ENCODE measurements at regions not wholly inside any gene's neighbourhood (a gene's known extent, or its start where the extent isn't known, plus 50 kb on each side); places are given as distances from the start of the nearest gene placed in this dataset.

GRCh38 chr5:20215257-20215656, 227.3 kb upstream of the CDH18 start:
- no peak overlapping the region for H3K9ac ChIP-seq (ENCODE audit: low read depth in 1 of 2, low read length in 2 of 2)
- 65% methylated on average over 1 of the region's 1 CpG for WGBS
- H3K4me1 ChIP-seq (ENCODE audit: control insufficient read depth in 4 of 4, insufficient read depth in 4 of 4, low read length in 3 of 4), result no peaks in the 10 kb centered on the region
- no peak overlapping the region for H3K4me3 ChIP-seq (ENCODE audit: low read depth in 1 of 3, low read length in 3 of 3)
- TF ChIP-seq SP1 (IDR thresholded peaks at IDR 0.05) (no peak), EGR1 (IDR thresholded peaks at IDR 0.05; ENCODE audit: low read depth in 2 of 2) (no peak), FOXA1 (IDR thresholded peaks at IDR 0.05) (no peak), FOXA2 (IDR thresholded peaks at IDR 0.05) (no peak), HNF4G (IDR thresholded peaks at IDR 0.05) (no peak)
- TF ChIP-seq, protein P1, sequence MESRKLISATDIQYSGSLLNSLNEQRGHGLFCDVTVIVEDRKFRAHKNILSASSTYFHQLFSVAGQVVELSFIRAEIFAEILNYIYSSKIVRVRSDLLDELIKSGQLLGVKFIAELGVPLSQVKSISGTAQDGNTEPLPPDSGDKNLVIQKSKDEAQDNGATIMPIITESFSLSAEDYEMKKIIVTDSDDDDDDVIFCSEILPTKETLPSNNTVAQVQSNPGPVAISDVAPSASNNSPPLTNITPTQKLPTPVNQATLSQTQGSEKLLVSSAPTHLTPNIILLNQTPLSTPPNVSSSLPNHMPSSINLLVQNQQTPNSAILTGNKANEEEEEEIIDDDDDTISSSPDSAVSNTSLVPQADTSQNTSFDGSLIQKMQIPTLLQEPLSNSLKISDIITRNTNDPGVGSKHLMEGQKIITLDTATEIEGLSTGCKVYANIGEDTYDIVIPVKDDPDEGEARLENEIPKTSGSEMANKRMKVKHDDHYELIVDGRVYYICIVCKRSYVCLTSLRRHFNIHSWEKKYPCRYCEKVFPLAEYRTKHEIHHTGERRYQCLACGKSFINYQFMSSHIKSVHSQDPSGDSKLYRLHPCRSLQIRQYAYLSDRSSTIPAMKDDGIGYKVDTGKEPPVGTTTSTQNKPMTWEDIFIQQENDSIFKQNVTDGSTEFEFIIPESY (IDR thresholded peaks at IDR 0.05), result no peak
- no peaks in the 10 kb centered on the region for H3K9me3 ChIP-seq (ENCODE audit: control insufficient read depth in 4 of 4, low read length in 3 of 4)
- H3K36me3 ChIP-seq (ENCODE audit: control insufficient read depth in 4 of 4, insufficient read depth in 3 of 4, low read depth in 1 of 4, low read length in 3 of 4), result no peaks in the 10 kb centered on the region
- no peak for DNase-seq (ENCODE audit: low spot score)
- H3K27me3 ChIP-seq (ENCODE audit: control insufficient read depth in 4 of 4, insufficient read depth in 4 of 4, low read length in 3 of 4), result no peaks in the 10 kb centered on the region
- H3K27ac ChIP-seq (ENCODE audit: low read depth in 1 of 2, low read length in 2 of 2), result no peak overlapping the region

DNA sequence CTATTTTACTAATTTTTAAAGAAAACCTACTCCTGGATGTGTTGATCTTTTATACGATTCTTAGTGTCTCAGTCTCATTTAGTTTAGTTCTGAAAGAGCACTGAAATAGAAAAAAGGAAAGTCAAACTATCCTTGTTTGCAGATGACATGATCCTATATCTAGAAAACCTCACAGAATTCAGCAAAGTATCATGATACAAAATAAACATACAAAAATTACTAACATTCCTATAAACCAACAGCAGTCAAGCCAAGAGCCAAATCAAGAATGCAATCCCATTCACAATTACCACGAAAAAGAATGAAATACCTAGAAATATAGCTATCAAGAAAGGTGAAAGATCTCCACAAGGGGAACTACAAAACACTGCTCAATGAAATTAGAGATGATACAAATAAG, 225.8 kb upstream of the CDH18 start:
- Histone ChIP-seq H3K9me3 (ENCODE audit: control insufficient read depth in 4 of 4, low read length in 3 of 4) (no peaks in the 10 kb centered on the region), H3K4me3 (ENCODE audit: low read depth in 1 of 3, low read length in 3 of 3) (no peak overlapping the region), H3K36me3 (ENCODE audit: control insufficient read depth in 4 of 4, insufficient read depth in 3 of 4, low read depth in 1 of 4, low read length in 3 of 4) (no peaks in the 10 kb centered on the region), H3K27me3 (ENCODE audit: control insufficient read depth in 4 of 4, insufficient read depth in 4 of 4, low read length in 3 of 4) (no peaks in the 10 kb centered on the region), H3K27ac (ENCODE audit: low read depth in 1 of 2, low read length in 2 of 2) (no peak overlapping the region), H3K4me1 (ENCODE audit: control insufficient read depth in 4 of 4, insufficient read depth in 4 of 4, low read length in 3 of 4) (no peaks in the 10 kb centered on the region), H3K9ac (ENCODE audit: low read depth in 1 of 2, low read length in 2 of 2) (no peak overlapping the region)
- WGBS, result 64% methylated on average over 2 of the region's 2 CpGs
- no peak for DNase-seq (ENCODE audit: low spot score)
- TF ChIP-seq HNF4G (IDR thresholded peaks at IDR 0.05) (no peak), NR2F2 (IDR thresholded peaks at IDR 0.05) (no peak), GABPA (IDR thresholded peaks at IDR 0.05 in 1 of 2, conservative IDR thresholded peaks at IDR 0.05 in 1 of 2) (no peak), EGR1 (IDR thresholded peaks at IDR 0.05; ENCODE audit: low read depth in 2 of 2) (no peak), FOXA2 (IDR thresholded peaks at IDR 0.05) (no peak), FOXA1 (IDR thresholded peaks at IDR 0.05) (no peak), HNF4A (conservative IDR thresholded peaks at IDR 0.05) (no peak), TAF1 (conservative IDR thresholded peaks at IDR 0.05) (no peak), RXRA (IDR thresholded peaks at IDR 0.05) (no peak), JUND (IDR thresholded peaks at IDR 0.05) (no peak), YY1 (IDR thresholded peaks at IDR 0.05) (no peak), RAD21 (IDR thresholded peaks at IDR 0.05) (no peak), SP1 (IDR thresholded peaks at IDR 0.05) (no peak)
- TF ChIP-seq, protein P2, sequence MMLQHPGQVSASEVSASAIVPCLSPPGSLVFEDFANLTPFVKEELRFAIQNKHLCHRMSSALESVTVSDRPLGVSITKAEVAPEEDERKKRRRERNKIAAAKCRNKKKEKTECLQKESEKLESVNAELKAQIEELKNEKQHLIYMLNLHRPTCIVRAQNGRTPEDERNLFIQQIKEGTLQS (IDR thresholded peaks at IDR 0.05), result no peak
- TF ChIP-seq, protein P3, sequence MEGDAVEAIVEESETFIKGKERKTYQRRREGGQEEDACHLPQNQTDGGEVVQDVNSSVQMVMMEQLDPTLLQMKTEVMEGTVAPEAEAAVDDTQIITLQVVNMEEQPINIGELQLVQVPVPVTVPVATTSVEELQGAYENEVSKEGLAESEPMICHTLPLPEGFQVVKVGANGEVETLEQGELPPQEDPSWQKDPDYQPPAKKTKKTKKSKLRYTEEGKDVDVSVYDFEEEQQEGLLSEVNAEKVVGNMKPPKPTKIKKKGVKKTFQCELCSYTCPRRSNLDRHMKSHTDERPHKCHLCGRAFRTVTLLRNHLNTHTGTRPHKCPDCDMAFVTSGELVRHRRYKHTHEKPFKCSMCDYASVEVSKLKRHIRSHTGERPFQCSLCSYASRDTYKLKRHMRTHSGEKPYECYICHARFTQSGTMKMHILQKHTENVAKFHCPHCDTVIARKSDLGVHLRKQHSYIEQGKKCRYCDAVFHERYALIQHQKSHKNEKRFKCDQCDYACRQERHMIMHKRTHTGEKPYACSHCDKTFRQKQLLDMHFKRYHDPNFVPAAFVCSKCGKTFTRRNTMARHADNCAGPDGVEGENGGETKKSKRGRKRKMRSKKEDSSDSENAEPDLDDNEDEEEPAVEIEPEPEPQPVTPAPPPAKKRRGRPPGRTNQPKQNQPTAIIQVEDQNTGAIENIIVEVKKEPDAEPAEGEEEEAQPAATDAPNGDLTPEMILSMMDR (IDR thresholded peaks at IDR 0.05; ENCODE audit: low read depth, low read length, missing input control), result no peak
- TF ChIP-seq, protein P4, sequence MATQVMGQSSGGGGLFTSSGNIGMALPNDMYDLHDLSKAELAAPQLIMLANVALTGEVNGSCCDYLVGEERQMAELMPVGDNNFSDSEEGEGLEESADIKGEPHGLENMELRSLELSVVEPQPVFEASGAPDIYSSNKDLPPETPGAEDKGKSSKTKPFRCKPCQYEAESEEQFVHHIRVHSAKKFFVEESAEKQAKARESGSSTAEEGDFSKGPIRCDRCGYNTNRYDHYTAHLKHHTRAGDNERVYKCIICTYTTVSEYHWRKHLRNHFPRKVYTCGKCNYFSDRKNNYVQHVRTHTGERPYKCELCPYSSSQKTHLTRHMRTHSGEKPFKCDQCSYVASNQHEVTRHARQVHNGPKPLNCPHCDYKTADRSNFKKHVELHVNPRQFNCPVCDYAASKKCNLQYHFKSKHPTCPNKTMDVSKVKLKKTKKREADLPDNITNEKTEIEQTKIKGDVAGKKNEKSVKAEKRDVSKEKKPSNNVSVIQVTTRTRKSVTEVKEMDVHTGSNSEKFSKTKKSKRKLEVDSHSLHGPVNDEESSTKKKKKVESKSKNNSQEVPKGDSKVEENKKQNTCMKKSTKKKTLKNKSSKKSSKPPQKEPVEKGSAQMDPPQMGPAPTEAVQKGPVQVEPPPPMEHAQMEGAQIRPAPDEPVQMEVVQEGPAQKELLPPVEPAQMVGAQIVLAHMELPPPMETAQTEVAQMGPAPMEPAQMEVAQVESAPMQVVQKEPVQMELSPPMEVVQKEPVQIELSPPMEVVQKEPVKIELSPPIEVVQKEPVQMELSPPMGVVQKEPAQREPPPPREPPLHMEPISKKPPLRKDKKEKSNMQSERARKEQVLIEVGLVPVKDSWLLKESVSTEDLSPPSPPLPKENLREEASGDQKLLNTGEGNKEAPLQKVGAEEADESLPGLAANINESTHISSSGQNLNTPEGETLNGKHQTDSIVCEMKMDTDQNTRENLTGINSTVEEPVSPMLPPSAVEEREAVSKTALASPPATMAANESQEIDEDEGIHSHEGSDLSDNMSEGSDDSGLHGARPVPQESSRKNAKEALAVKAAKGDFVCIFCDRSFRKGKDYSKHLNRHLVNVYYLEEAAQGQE (IDR thresholded peaks at IDR 0.05), result no peak
- TF ChIP-seq, protein P5, sequence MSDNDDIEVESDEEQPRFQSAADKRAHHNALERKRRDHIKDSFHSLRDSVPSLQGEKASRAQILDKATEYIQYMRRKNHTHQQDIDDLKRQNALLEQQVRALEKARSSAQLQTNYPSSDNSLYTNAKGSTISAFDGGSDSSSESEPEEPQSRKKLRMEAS (IDR thresholded peaks at IDR 0.05), result no peak
- TF ChIP-seq, protein P1 (IDR thresholded peaks at IDR 0.05), result no peak
